ENCODE measurements at regions not wholly inside any gene's neighbourhood (a gene's known extent, or its start where the extent isn't known, plus 50 kb on each side); places are given as distances from the start of the nearest gene placed in this dataset.
"Not testable (repeated sequence)": the region's sequence is repeated elsewhere in the genome, so short reads cannot be mapped to it uniquely, and the experiment has no call there.

DNA sequence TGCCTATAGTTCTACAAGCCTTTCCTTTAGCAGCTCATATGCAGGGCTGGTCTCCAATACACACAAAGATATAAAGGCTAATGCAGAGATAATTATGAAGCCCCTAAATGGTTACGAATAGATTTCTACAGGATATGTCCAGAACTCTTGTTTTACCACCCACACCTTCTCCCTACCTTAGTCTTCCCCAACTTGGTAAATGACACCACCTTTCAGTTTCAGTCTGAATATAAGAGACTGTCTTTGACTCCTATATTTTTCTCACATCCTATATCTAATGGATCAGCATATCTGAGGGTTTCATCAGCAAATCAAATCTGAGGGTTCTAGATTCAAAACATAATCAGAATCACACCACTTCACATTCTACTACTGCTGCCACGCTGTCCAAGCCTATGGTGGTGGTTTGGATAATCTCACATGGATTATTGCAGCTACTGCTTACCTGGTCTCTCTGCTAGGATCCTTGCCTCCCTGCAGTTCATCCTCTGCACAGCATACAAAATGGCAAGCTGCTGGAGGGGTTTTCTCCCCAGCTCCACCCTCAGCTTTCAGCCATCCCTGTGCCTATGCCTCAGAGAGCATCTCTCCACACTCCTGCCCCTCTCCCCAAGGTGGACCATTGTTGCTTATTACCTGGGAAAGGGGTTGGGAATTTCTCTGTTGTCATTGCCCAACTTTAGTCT is 178.0 kb upstream of the SPOPL start:
- DNase-seq = no peak

DNA sequence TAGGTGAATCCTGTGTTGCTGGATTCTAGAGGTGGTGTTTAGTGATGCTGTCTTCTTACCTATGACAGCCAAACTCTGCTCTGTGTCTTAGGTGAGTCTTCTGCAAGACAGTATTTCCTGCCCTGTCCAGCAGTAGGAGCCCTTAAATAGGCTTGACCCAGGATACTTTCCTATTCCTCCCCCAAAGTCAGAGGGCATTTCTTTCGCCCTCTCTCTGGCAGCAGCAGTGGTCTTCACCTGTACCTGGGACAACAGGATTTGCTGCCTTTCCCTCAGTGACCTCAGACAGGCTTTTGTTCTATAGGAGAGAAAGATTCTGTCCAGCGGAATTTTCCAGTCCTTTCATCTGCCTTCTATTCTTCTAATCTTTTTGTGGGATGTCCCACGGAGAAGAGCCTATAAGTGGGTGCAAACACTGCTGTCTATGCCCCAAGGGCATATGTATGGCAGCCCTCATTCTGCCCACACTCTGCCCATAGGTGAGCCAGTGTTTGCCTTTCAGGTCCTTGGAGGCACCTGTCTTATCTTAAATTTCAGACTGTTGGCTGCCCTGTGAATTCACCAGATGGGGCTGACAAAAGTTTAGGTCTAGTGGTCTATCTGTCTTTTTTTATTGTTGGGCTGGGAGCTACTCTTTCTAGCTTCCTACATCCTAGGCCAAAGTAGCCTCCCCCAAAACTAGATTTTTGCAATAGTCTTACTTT is 177.3 kb upstream of the SPOPL start:
- DNase-seq = no peak

DNA sequence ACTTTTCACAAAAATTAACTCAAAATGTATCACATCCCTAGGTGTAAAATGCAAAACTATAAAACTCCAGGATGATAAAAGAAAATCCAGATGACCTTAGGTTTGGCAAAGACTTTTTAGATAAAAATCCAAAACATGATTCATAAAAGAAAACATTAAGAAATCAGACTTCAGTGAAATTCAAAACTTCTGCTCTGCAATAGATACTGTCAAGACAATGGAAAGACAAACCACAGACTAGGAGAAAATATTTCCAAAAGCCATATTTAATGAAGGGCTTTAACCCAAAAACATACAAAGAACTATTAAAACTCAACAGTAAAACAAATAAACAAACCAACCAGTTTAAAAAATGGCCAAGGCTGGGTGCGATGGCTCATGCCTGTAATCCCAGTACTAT is 173.6 kb upstream of the SPOPL start:
- DNase-seq = no peak

DNA sequence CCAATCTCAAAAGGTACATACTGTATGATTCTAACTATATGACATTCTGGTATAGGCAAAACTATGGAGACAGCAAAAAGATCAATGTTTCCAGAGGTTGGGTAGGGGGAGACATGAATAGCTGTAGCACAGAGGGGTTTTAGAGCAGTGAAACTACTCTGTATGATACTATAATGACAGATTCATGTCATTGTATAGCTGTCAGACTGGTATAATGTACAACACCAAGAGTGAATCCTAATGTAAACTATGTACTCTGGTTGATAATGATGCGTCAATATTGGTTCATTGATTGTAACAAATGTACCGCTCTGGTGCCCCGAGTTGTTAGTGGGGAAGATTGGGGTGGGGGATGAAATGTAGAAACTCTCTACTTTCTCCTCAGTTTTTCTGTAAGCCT is 172.4 kb upstream of the SPOPL start:
- no peak for DNase-seq

DNA sequence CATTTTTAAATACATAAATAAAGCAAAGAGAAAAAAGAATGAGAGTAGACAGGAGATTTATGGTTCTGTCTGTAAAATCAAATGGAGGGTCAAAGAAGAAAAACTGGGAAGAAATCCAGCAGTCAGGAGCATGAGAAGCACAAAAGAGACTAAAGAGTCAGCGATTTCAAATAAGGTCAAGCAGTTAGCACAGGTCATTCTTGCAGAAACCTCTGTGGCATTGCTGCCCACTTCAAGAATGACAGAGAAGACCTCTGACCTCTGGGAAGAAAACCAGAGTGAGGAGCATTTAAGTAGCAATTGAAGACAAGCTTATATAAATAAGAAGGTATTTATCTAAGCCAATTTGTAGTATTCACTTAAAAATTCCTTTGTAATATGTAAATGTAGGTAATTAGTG is 172.0 kb upstream of the SPOPL start:
- no peak for DNase-seq

DNA sequence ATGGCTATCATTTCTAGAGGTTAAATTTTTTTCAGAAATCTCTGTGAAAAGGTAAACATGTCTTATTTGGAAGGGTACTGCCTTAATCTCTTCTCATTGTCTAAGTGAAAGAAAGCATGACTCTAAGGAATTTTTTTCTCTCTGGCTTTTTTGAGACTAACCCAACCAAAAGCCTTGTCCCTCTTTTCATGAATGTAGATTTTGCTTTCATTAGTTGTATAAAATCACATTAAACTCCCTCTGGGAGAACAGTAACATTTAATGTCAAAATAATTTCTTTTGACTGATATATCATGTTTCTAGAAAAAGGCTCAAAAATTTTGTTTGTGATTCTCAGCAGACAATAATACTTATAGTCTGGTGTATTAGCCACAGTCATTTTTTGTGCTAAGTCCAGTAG is 168.4 kb upstream of the SPOPL start:
- no peak for DNase-seq

DNA sequence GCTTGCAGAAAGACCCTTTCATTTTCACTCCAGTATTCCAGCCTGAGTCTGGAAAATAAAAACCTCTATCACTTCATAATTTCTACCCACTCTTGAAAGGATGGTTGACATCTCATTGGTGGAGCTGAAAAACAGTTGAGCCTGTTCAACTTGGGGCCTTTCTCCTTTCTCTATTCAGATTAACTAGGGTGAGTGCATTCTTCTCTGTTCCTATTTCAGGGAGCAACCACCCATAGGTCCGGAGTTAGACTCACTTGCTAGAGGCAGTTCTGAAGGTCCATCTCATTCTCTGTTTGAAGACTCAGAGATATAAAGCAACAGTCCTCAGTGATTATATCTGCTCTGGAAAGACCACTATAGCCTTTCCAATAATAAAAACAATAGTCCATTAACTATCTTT is 167.9 kb upstream of the SPOPL start:
- DNase-seq = no peak

DNA sequence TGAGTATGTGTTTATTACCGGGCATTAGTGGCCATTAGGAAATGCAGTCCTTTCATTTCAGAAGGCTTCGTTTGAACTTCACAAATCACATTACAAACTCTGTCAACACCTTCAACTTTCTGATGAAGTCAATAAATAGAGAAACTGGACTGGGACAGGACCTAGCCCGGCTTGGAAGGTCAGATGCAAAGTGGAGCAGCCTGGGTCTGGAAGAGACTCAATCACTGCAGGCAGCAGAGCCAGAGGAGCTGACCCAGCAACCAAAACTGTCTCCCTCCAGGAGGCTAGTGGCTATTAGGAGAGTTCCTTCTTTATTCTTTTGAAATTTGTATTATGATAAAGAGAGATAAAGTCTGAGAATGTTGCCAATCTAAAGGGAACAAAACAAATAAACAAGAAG is 167.2 kb upstream of the SPOPL start:
- DNase-seq = no peak

DNA sequence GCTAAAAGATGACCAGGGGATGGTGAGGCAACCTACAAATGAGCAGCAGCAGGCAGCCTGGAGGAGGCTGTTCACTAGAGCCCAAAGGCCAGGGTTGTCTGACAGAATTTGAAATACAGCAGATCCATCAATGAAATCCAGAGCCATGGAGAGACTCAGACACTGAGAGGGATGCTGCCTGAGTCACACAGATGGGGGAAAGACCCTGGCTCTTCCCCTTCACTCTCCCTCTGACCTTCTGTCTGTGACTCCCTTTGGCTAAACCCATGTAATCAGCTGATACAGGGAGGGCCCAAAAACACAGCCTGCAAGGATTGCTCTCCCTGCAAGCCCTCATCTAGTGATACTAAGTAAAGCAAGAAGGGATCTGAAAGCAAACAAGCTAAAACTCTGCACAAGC is 166.5 kb upstream of the SPOPL start:
- no peak for DNase-seq

DNA sequence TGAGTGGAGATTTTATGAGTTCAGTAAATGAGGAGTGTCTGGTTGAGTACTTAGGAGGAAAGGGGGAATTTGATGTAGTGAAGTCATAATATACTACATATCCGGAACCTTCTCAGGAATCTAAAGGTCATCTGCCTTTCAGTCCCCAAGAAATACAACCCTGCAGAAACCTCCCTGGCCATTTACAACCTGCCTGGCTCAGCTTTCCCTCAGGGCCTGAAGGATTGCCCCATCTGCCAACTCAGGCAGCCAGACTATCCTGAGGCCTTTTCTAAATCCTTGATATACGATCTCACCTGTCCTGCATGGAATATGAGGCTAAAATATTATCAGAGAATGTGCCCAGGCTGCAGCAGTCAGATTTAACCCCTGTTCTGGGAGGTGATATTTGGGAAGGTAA is 165.4 kb upstream of the SPOPL start:
- no peak for DNase-seq

DNA sequence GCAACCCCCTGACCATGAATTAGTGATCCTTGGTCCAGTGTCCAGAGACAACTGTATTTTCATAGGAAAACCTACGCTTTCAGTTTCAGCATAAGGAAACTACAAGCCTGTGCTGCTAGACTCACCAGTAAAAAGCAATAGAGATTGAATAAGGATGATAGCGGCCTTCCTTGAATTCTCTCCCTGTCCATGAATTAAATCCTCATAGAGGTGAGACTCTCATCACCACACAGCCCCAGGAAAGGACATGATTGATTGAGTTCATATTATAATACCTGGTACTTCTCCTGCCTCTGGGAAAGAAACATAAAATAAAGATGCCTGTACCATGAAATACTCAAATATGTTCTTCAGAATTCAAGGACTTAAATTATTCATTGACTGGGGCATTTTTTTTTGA is 146.3 kb upstream of the SPOPL start:
- DNase-seq = no peak

DNA sequence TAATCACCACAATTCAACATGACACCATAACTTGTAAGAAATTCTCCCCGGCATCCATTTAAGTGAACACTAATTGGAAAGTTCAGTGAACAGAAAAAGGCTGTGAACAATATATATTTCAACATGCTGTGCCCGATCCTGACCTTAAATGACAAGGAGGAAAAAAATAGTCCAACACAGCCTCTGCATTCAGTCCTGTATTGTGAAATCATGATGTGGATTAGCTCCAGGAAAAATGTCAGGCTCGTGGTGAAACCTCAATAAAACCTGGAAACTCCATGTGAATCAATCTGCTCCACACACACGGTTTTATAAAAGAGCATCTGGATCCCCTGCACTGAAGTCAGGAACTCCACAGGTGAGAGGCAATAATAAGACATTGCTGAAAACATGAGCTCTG is 145.4 kb upstream of the SPOPL start:
- no peak for DNase-seq

DNA sequence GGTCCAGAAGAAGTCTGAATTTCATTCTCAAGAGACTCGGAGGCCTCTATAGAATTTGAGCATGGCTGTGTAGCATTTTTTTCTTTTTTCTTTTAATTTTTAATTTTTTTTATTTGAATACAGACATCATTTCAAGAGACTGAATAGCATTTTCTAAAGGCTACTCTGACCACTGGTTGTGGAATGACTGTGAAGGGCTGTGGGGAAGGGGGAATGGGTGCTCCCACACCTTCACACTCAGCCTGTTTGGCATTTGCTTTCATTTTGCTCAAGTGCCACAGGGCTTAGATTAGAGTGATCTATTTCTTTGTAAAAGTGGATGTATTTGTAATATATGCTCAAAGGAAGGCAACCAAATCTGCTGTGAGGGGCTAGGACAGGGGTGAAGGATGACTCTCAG is 142.0 kb upstream of the SPOPL start:
- no peak for DNase-seq

DNA sequence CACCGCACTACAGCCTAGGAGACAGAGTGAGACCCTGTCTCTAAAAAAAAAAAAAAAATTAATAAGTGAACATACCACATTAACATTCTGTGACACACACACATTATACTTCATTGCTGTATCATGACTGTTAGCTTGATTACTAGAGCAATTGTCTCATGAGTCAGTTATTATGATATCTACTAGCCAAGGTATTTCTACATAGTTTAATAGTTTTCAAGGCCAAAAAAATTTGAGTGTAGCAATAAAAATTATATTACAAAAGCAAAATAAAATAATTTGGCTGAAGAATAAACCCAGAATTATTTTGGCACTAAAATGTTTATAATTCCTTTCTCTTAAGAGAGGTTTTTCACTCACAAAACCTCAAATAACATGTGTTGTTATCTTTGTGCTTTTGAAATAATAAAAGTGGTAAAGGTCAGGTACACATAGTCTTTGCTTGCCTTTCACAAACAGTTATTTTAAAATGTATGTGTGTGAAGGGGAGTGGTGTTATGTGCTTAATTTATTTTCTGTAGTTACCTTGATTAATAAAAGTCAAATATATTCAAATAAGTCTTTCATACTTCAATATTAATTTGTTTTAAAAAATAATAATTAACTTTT is 136.9 kb upstream of the SPOPL start:
- no peak for DNase-seq

DNA sequence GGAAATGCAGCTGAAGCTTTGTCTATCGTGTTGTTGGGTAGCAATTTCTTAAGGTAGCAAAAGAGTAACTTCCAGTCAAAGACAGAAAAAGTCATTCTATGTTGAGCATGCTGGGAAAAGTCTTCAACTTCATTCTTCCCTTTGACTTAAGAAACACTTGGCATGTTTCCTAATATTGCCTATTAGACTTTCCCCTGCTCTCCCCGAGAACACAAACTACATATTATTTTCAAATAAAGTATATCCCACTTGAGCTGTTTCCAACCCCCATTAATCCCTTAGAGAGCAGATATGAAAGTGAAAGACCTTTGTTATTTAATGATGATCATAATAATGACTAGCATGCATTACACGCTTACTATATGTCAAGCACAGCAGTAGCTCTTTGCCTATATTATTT is 136.0 kb upstream of the SPOPL start:
- DNase-seq = no peak

DNA sequence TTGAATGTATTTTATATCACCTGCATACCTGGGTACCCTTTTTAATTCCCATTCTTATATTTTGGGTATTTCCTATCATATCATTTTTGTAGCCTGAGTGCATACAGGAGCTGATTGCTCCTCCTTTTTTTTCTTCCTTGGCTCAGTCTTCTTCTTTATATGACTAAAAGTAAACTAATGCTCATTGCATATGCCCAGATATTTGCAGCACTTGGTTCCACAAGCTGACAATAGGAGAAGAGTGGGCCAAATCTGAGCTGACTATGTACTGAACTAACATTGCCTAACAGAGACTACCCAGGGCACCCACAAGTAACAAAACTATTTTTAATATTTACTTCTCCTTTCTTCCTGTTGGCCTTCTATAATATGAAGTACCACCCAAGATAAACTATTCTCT is 131.7 kb upstream of the SPOPL start:
- no peak for DNase-seq

DNA sequence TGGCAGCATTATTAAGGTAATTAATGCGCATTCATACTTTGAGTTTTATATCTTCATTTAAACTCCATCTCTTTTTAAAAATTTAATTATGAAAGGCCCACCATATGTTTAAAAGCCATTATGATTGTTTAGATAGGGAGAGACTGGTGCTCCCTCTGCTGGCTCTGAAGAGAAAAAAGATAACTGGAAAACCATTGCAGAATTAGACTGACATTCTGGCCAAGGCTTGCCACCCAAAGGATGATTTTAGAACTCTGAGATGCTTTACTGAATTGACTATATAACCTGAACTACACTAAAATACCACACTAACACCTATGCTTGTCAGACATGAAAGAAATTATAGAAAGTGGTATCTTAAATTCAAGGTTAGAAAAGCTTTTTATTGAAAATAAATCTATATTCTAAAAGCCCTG is 127.6 kb upstream of the SPOPL start:
- DNase-seq = peak; percentile 5

DNA sequence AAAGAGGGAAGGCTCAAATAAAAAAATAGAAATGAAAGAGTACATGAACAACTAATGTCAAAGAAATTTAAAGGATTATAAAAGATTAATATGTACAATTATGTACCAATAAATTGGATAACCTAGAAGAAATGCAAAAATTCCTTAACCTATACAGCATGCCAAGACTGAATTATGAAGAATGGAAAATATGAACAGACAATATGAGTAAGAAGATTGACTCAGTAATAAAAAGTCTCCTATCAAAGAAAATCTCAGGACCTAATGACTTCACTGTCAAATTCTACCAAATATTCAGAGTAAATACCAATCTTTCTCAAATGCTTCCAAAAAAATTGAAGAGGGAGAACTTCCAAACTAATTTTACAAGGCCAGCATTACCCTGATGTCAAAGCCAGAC is 120.2 kb upstream of the SPOPL start:
- no peak for DNase-seq

DNA sequence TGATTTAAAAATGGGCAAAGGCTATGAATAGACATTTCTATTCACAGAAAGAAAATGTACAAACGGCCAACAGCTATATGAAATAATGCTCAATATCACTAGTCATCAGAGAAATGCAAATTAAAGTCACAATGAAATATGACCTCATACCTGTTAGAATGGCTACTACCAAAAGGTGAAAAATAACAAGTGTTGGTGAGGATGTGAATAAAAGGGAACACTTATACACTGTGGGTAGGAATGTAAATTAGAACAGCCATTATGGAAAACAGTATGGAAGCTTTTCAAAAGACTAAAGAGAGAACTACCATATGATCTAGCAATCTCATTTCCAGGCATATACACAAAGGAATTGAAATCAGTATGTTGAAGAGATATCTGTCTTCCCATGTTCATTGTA is 118.9 kb upstream of the SPOPL start:
- no peak for DNase-seq

DNA sequence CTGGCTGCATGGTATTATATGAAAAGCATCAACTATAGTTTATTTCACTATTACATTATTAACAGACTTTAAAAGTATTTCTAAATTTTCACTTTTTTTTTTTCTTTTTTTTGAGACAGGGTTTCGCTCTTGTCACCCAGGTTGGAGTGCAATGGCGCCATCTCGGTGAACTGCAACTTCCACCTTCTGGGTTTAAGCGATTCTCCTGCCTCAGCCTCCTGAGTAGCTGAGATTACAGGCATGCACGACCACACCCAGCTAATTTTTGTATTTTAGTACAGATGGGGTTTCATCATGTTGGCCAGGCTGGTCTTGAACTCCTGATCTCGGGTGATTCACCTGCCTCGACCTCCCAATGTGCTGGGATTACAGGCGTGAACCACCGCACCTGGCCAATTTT is 115.4 kb upstream of the SPOPL start:
- not testable (repeated sequence) for DNase-seq

DNA sequence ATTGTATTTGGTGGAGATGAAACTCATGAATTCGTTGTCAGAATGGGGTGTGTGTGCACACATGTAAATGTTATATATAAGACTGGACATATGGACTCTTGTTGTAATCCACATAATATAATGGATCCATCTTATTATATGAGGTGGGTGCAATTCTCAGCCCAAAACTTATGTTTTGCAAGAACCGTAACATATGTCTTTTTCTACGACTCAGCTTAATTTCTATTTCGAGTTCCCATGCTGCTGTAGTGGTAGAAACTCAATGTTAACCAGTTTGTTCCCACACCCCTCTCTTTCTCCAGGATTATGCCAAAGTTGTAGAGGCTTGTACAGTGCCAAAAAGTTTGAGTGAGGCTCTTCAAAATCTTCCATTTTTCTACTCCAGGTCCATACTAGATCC is 112.5 kb upstream of the SPOPL start:
- no peak for DNase-seq

DNA sequence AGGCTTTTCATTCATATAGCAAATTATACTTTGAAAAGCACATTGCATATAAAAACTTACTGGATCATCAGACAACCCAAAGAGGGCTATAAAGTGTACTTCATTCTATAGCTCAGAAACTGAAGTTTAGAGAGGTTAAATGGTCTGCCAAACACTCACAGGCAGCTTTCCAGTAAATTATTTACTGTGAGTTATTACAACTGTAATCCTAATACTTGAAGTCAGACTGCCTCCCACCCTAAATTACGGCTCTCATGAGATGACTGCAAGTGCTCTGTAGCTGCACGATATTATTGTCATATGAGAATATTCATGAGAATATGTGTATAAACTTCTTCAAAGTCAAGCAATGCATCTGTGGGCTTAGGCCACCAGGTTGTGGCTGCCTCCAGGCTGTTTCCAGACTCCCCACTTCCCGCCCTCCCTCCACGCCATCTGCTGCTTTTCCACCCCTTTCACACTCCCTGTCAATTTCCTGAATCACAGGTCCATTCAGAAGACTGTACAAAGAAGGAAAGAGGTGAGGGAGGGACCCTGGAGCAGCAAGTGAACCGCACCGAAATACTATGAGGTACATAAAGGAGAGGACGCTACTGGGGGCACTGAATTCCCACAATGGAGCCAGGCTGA is 111.1 kb upstream of the SPOPL start:
- DNase-seq = no peak

DNA sequence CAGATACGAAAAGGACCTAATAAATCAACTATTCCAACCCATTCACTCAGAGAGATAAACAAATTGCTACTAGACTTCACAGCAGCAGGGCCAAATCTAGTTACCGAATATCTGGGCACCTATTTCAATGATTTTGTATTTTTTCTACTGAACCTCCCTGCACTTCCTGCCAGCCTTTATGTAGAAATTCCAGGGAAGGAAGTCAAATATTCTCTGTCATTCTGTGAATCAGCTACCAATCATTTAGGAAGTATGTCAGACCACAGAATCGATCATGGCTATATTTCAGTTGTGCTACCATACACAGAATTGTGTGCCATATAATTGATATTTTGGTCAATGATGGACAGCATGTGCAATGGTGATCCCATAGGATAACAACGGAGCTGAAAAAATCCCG is 109.6 kb upstream of the SPOPL start:
- DNase-seq = no peak
